ENCODE measurements at regions not wholly inside any gene's neighbourhood (a gene's known extent, or its start where the extent isn't known, plus 50 kb on each side); places are given as distances from the start of the nearest gene placed in this dataset.

DNA sequence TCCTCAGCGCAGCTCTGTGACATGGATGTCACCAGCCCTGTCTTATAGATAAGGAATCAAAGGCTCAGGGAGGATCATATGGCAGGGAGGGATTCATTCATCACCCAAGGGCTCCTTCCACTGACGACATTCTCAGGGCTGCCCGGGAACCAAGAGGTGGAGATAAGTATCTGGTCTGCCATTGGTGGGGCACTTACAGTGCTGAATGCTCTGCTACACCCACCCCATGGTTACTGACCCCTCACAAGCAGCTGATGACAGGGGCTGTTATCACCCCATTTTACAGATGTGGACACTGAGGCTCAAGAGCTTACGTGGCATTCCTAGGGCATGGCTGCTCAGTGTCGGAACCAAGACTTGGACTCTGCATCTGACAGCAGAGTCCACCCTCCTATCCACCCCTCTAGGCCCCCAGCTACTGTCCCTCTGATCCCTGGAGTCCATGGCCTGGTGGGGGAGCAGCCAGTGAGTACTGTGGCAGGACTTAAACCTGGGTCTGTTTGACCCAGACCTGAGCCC, 155.1 kb downstream of the PTPRU start:
- TF ChIP-seq, protein P1, sequence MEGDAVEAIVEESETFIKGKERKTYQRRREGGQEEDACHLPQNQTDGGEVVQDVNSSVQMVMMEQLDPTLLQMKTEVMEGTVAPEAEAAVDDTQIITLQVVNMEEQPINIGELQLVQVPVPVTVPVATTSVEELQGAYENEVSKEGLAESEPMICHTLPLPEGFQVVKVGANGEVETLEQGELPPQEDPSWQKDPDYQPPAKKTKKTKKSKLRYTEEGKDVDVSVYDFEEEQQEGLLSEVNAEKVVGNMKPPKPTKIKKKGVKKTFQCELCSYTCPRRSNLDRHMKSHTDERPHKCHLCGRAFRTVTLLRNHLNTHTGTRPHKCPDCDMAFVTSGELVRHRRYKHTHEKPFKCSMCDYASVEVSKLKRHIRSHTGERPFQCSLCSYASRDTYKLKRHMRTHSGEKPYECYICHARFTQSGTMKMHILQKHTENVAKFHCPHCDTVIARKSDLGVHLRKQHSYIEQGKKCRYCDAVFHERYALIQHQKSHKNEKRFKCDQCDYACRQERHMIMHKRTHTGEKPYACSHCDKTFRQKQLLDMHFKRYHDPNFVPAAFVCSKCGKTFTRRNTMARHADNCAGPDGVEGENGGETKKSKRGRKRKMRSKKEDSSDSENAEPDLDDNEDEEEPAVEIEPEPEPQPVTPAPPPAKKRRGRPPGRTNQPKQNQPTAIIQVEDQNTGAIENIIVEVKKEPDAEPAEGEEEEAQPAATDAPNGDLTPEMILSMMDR (IDR thresholded peaks at IDR 0.05; ENCODE audit: low read depth, low read length, missing input control) = no peak
- TF ChIP-seq JUND (IDR thresholded peaks at IDR 0.05) = no peak
- no peak for TF ChIP-seq SP1 (IDR thresholded peaks at IDR 0.05)
- TF ChIP-seq TAF1 (conservative IDR thresholded peaks at IDR 0.05) = no peak
- TF ChIP-seq YY1 (IDR thresholded peaks at IDR 0.05) = no peak
- no peak for TF ChIP-seq RXRA (IDR thresholded peaks at IDR 0.05)
- no peak for TF ChIP-seq ATF3 (IDR thresholded peaks at IDR 0.05)
- TF ChIP-seq REST (IDR thresholded peaks at IDR 0.05) = no peak
- no peak for TF ChIP-seq RAD21 (IDR thresholded peaks at IDR 0.05)
- TF ChIP-seq GABPA (IDR thresholded peaks at IDR 0.05 in 1 of 2, conservative IDR thresholded peaks at IDR 0.05 in 1 of 2) = no peak
- TF ChIP-seq HNF4G (IDR thresholded peaks at IDR 0.05) = no peak
- no peak for TF ChIP-seq MAX (IDR thresholded peaks at IDR 0.05)
